ENCODE measurements at regions not wholly inside any gene's neighbourhood (a gene's known extent, or its start where the extent isn't known, plus 50 kb on each side); places are given as distances from the start of the nearest gene placed in this dataset.

DNA sequence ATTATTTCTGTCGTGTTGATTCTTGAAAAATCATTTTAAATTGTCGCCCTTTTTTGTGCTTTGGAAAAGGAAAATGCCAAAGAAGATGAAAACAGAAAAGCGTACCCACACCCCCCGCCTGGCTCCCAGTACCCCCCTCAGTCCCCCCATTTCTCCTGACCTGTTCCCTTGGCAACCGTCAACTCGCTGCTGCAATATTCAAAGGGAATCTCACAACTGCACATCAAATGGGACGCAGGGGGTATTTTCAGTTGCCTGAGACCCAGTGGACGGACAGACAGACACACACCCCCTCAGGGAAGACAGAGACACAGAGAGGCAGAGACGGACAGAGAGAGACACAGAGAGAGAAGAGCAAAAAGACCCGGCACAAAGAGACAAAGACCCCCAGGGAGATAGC is 83.5 kb upstream of the PRR20G start:
- Histone ChIP-seq H3K9ac (ENCODE audit: insufficient read depth, low read length, poor library complexity, severe bottlenecking) (no peak overlapping the region), H3K79me2 (ENCODE audit: insufficient read depth, low read length) (no peaks in the 10 kb centered on the region), H3K4me2 (replicated peaks; ENCODE audit: extremely low read depth, low read length, poor library complexity, severe bottlenecking) (no peak overlapping the region), H3K36me3 (replicated peaks in 1 of 2; ENCODE audit: control insufficient read depth in 1 of 2, insufficient read depth in 2 of 2, low read length in 2 of 2) (no peaks in the 10 kb centered on the region), H3K27ac (ENCODE audit: low read depth in 1 of 2, low read length in 2 of 2) (no peak overlapping the region), H3K27me3 (ENCODE audit: control insufficient read depth in 2 of 2, insufficient read depth in 2 of 2, low read length in 2 of 2) (no peaks in the 10 kb centered on the region), H3K4me3 (replicated peaks in 1 of 3; ENCODE audit: low read depth in 2 of 3, low read length in 3 of 3) (no peak overlapping the region), H3K4me1 (ENCODE audit: control insufficient read depth in 1 of 2, insufficient read depth in 2 of 2, low read length in 2 of 2) (no peaks in the 10 kb centered on the region), H3K9me3 (replicated peaks in 1 of 2; ENCODE audit: control insufficient read depth in 1 of 2, insufficient read depth in 1 of 2, low read length in 2 of 2) (no peaks in the 10 kb centered on the region), H2AFZ (ENCODE audit: insufficient read depth, low read depth, low read length, poor library complexity, severe bottlenecking) (no peak overlapping the region), H4K20me1 (ENCODE audit: insufficient read depth, low read length) (no peaks in the 10 kb centered on the region)
- TF ChIP-seq, protein P1, sequence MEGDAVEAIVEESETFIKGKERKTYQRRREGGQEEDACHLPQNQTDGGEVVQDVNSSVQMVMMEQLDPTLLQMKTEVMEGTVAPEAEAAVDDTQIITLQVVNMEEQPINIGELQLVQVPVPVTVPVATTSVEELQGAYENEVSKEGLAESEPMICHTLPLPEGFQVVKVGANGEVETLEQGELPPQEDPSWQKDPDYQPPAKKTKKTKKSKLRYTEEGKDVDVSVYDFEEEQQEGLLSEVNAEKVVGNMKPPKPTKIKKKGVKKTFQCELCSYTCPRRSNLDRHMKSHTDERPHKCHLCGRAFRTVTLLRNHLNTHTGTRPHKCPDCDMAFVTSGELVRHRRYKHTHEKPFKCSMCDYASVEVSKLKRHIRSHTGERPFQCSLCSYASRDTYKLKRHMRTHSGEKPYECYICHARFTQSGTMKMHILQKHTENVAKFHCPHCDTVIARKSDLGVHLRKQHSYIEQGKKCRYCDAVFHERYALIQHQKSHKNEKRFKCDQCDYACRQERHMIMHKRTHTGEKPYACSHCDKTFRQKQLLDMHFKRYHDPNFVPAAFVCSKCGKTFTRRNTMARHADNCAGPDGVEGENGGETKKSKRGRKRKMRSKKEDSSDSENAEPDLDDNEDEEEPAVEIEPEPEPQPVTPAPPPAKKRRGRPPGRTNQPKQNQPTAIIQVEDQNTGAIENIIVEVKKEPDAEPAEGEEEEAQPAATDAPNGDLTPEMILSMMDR (IDR thresholded peaks at IDR 0.05): no peak
- Mint-ChIP-seq H3K27ac (no peak overlapping the region), H3K4me1 (no peaks in the 10 kb centered on the region), H3K36me3 (no peaks in the 10 kb centered on the region), H3K9me3 (peaks cover 0 to 4% (median 2%) of the 10 kb centered on the region in 7 donors), H3K27me3 (ENCODE audit: low read depth in 3 of 3) (peaks cover 1 to 21% (median 4%) of the 10 kb centered on the region in 3 donors), H3K4me3 (no peak overlapping the region)
- WGBS (ENCODE audit: insufficient coverage): 83% methylated on average over 1 of the region's 10 CpGs
- no peak for DNase-seq
- intact Hi-C loops (cut with micrococcal nuclease): no loop called here

DNA sequence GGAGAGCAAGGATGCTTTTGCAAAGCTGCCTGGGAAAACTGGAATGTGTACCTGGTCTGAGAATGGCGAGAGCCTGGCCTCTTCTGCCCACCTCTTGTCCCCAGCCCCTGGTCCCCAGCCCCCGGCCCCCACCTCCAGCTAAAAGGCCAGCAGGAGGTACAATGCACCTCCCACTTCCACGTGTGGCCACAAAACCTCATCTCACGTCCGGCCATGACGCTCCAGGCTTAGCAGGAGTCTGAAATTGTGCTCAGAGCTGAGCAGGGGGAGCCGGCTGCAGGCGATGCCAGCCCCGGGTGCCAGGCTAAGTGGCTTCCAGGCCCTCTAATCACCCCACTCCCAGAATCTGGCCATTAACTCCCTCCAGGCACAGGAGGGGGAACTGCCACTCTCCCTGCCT is 83.1 kb upstream of the PRR20G start:
- Mint-ChIP-seq H3K9me3 (peaks cover 0 to under 1% (median 0%) of the 10 kb centered on the region in 7 donors), H3K4me3 (no peak overlapping the region), H3K27me3 (ENCODE audit: low read depth in 3 of 3) (peaks cover 1 to 22% (median 4%) of the 10 kb centered on the region in 3 donors), H3K4me1 (no peaks in the 10 kb centered on the region), H3K36me3 (no peaks in the 10 kb centered on the region), H3K27ac (no peak overlapping the region)
- Histone ChIP-seq H3K9ac (ENCODE audit: insufficient read depth, low read length, poor library complexity, severe bottlenecking) (no peak overlapping the region), H3K4me1 (ENCODE audit: control insufficient read depth in 1 of 2, insufficient read depth in 2 of 2, low read length in 2 of 2) (no peaks in the 10 kb centered on the region), H3K27ac (ENCODE audit: low read depth in 1 of 2, low read length in 2 of 2) (no peak overlapping the region), H3K4me3 (replicated peaks in 1 of 3; ENCODE audit: low read depth in 2 of 3, low read length in 3 of 3) (no peak overlapping the region), H3K9me3 (replicated peaks in 1 of 2; ENCODE audit: control insufficient read depth in 1 of 2, insufficient read depth in 1 of 2, low read length in 2 of 2) (no peaks in the 10 kb centered on the region), H3K79me2 (ENCODE audit: insufficient read depth, low read length) (no peaks in the 10 kb centered on the region), H3K4me2 (replicated peaks; ENCODE audit: extremely low read depth, low read length, poor library complexity, severe bottlenecking) (no peak overlapping the region), H4K20me1 (ENCODE audit: insufficient read depth, low read length) (no peaks in the 10 kb centered on the region), H2AFZ (ENCODE audit: insufficient read depth, low read depth, low read length, poor library complexity, severe bottlenecking) (no peak overlapping the region), H3K27me3 (ENCODE audit: control insufficient read depth in 2 of 2, insufficient read depth in 2 of 2, low read length in 2 of 2) (no peaks in the 10 kb centered on the region), H3K36me3 (replicated peaks in 1 of 2; ENCODE audit: control insufficient read depth in 1 of 2, insufficient read depth in 2 of 2, low read length in 2 of 2) (no peaks in the 10 kb centered on the region)
- DNase-seq: no peak
- TF ChIP-seq, protein P1 (IDR thresholded peaks at IDR 0.05): no peak
- intact Hi-C loops (cut with micrococcal nuclease): no loop called here
- WGBS (ENCODE audit: insufficient coverage): 3% methylated on average over 7 of the region's 9 CpGs
